Pulmonary artery endothelial cell (primary cell): ENCODE measurements at regions not wholly inside any gene's neighbourhood (a gene's known extent, or its start where the extent isn't known, plus 50 kb on each side); places are given as distances from the start of the nearest gene placed in this dataset.

Experiments
- DNase-seq: peaks from one replicate; pipeline ENCODE4 v3.0.0-alpha.2; 2011; ENCODE audit warnings: low read depth, low spot score

DNA sequence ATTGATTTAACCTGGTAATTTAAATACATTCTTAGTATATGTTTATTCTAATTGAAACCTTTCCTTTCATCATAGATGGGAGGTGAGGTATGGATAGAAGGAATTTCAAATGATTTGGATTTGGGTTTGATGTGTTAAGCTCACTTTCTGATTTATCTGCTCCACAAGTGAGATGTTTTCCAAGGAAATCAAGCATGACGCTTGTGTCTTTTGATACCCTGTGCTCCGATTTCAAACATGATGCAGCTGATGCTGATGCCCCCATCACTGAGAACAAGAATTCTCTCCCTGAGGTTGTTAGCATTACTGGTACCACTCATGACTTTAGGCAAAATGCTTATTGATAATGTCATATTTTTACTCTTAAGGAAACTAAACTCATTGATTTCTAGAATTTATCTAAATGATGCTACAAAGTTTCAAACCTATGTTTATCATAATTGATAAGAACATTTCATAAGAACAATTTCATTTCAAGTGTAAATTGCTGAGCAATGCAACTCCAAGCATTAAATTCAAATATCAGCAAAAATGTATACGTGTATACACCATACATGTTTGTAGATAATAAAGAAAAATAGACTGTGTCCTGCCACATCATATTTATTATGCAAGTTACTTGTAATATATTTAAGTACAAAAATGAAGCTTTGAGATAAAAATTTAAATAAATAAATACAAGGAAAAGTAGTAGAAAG, 75.5 kb upstream of the LRIG3 start:
- DNase-seq = no peak

DNA sequence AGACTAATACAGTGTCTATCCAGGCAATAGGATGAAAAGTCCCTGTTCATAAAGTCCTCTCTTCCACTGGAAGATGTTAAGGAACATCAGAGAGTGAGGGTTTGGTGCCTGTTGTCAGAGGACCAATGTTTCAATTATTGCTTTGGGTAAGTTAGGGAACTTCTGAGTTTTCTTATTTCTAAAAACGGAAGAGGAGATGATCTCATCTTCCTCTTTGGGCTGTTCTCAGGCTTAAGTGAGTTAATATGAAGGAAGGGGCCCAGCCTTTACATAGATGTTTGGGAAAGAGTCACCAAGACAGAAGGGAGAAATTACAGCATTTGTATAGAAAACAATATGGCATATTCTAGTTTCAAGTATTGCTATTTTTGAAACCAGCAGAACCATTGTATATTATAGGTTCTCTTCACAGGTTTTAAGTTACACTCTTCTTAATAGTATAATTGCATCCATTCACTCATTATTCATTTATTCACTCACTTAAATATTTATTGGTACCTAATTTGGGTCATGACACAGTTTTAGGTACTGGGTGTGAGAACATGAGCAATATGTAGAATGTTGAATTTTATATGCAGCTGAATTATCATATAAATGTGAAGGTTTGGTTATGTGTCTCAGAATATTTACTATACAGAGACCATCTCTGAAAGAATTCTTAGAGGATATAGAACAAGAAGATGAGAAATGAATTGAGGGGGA, 68.5 kb upstream of the LRIG3 start:
- peak; percentile 5 for DNase-seq

DNA sequence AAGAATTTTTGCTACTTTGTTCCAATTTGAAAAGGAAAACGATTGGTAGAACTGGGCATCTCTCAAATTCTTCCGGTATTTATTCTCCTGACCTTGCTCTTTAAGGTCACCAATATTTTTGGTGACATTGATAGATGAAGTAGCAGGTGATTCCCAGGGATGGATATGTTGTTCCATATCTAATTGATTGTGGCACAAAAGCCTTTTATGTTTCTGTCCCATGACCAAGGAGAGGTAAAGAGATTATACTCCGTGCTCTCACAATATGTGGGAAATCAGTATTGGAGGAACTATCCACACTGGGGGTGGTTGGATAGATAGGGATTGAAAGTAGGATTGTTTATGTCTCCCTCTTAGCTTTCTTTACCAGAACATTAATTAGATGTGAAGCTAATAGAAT, 61.7 kb upstream of the LRIG3 start:
- DNase-seq = no peak

DNA sequence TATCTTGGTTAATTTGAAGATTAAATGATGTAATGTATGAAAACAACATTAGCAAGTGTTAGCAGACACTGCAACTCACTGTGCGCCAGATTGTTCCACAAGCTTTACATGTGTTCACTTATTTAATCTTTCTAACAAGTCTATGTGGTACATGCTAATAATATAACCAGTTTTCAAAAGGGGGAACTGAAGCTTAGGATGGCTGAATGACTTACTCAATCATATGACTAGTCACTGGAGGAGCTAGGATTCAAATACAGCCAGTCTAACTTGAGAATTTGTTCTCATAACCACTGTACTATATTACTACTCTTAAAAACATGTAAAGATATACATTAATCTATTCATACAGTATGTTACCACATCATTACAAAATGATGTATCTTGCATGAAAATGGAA, 60.5 kb upstream of the LRIG3 start:
- DNase-seq = no peak

DNA sequence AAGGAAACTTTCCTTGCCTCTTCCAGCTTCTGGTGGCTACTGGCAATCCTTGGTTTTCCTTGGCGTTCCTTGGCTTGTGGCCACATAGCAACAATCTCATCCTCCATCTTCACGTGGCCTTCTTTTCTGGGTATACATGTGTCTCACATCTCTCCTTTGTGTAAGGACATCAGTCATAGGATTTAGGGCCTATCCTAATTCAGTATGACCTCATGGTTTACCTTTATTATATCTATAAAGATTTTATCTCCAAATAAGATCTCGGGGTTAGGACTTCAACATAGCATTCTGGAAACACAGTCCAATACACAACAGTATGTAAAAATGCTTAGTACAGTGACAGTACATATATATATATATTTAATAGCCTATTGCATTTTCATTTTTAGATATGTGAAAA, 58.4 kb upstream of the LRIG3 start:
- DNase-seq = no peak

DNA sequence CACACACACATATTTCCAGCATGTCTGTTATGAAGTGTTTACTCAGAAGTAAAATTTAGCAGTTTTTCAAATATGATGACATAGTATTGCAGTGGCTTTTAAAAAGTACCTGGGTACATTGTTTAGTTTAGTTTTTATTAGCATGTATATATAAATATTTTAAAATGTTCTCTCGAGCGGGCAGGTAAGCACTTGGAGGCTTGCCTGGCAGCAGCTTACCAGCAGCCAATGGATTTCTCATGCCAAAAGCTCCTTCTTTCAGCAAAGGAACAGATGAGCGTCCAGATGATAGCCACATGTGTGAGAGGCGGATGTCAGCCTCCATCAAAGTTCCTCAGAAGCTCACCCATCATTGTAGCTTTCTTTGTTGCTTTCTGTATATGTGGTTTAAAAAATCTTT, 57.2 kb upstream of the LRIG3 start:
- no peak for DNase-seq

DNA sequence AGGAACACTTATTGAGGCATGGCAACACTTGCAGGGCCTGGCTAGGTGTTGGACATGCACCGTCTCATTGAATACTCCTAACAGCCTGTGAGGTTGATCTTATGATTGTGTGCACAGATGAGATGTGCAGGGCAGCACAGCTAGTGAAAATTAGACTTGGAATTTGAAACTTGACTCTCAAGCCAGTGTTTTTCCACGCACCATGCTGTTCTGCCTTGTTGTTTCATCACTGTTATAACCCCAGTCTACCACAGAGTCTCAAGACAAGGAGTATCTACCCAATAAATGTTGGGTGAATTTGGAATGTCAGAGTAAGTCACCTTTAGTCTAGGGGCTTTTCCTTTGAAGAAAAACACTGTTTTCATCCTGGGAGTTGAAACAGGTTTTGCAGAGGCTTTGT, 55.8 kb upstream of the LRIG3 start:
- DNase-seq = no peak
